ENCODE measurements at regions not wholly inside any gene's neighbourhood (a gene's known extent, or its start where the extent isn't known, plus 50 kb on each side); places are given as distances from the start of the nearest gene placed in this dataset.
A peak's percentile ranks its signal among the peaks of the same experiment; 100 is the strongest.

DNA sequence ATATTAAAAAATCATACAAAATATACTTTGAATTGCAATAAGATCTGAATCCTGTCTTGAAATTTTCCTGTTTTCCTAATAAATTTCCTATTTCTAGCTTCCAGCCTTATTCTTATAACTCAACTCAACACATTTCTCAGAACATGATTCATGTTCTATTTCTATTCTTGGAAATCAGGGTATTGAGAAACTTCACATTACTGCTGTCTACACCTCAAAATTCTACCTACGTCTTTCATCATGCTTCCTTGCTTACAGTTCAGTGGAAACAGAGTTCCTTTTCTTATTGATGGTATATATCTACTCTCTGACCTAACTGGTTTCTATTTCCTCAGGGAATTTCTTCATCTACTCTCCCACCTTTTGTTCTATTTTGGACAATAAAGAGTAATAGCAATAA is 2139.0 kb downstream of the ARAP2 start:
- no peak overlapping the region for H3K4me3 ChIP-seq (ENCODE audit: low read depth, low read length)
- peak; percentile 6 for DNase-seq (ENCODE audit: low read depth)
- TF ChIP-seq CTCF (IDR thresholded peaks at IDR 0.05; ENCODE audit: insufficient read depth, low read depth, low read length), result no peak

- no peak for TF ChIP-seq CTCF (IDR thresholded peaks at IDR 0.05; ENCODE audit: insufficient read depth, low read depth, low read length)
Measured at GRCh38 chr4:34108391-34108790, 2135.9 kb downstream of the ARAP2 start.

GRCh38 chr4:34112573-34112972 is 2131.7 kb downstream of the ARAP2 start:
- DNase-seq (ENCODE audit: low read depth), result no peak
- TF ChIP-seq CTCF (IDR thresholded peaks at IDR 0.05; ENCODE audit: insufficient read depth, low read depth, low read length), result no peak
- no peak overlapping the region for H3K4me3 ChIP-seq (ENCODE audit: low read depth, low read length)

More at GRCh38 chr4:34108391-34108790, 2135.9 kb downstream of the ARAP2 start:
- H3K4me3 ChIP-seq (ENCODE audit: low read depth, low read length), result no peak overlapping the region
- DNase-seq (ENCODE audit: low read depth), result peak; percentile 67

DNA sequence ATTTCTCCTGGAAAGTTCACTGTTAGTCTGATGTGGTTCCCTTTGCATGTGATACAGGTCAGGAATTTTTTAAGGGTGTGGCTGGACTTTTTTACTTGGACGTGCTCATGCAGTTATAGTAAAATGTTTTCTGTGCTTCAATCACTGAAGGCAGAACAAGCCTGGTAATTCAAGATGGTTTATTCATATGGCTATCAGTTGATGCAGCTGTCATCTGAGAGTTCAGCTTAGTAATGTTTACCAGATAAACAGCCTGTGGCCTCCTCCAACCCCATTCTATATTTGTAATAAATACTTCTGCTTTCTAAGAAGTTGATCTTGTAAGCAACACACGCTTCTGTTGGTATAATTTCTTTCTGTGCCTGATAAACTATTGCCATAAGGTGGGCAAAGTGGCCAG is 2105.9 kb downstream of the ARAP2 start:
- H3K4me3 ChIP-seq (ENCODE audit: low read depth, low read length), result no peak overlapping the region
- TF ChIP-seq CTCF (IDR thresholded peaks at IDR 0.05; ENCODE audit: insufficient read depth, low read depth, low read length), result no peak
- DNase-seq (ENCODE audit: low read depth), result no peak

- no peak for DNase-seq (ENCODE audit: low read depth)
- no peak overlapping the region for H3K4me3 ChIP-seq (ENCODE audit: low read depth, low read length)
- no peak for TF ChIP-seq CTCF (IDR thresholded peaks at IDR 0.05; ENCODE audit: insufficient read depth, low read depth, low read length)
Measured at GRCh38 chr4:34139346-34139745, 2105.0 kb downstream of the ARAP2 start.

DNA sequence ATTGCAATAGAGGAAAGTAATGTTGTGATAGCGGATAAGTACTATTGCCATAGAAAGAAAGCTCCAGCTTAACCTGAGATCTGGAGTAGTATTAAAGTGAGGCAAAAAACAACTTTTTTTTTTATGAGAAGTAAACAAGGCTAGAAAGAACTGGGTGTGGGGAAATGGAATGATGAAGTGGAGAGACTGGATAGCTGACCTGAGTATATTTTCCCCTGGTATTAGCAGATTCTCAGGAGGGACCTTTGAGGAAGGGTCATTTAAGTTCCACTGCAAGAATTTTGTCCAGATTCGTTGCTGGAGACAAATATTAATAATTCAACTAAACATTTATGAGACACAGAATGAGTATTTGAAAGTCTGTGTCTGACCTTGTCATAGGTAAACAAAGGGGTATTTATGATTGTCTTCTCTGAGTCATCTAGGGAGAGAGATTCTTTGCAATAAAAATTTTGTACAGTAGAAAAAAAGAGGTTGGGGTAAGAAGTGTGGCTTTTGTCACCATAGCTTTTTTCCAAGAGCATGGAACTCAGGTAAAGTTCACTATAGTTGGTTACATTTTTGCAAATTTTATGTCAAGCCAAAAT is 2095.9 kb downstream of the ARAP2 start:
- peak; percentile 2 for DNase-seq (ENCODE audit: low read depth)
- no peak overlapping the region for H3K4me3 ChIP-seq (ENCODE audit: low read depth, low read length)
- no peak for TF ChIP-seq CTCF (IDR thresholded peaks at IDR 0.05; ENCODE audit: insufficient read depth, low read depth, low read length)

DNA sequence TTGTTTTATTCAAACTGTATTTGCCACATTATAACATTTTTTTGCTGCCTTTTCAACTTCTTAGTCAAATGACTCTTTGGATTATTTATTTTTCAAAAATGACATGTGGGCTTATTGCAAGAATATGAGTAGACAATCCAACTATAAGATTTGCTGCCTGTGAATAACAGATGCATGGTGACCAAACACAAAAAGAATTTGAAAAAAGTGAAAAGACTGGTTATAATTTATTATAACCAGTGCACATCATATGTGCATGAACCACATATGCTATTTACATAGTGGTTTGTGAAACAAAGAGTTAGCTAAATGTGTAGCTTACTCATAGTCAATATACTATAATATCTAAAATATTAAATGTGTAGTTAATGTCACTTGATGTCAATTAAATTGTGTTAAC is 2086.8 kb downstream of the ARAP2 start:
- no peak overlapping the region for H3K4me3 ChIP-seq (ENCODE audit: low read depth, low read length)
- DNase-seq (ENCODE audit: low read depth), result no peak
- no peak for TF ChIP-seq CTCF (IDR thresholded peaks at IDR 0.05; ENCODE audit: insufficient read depth, low read depth, low read length)
